ENCODE measurements at regions not wholly inside any gene's neighbourhood (a gene's known extent, or its start where the extent isn't known, plus 50 kb on each side); places are given as distances from the start of the nearest gene placed in this dataset.

DNA sequence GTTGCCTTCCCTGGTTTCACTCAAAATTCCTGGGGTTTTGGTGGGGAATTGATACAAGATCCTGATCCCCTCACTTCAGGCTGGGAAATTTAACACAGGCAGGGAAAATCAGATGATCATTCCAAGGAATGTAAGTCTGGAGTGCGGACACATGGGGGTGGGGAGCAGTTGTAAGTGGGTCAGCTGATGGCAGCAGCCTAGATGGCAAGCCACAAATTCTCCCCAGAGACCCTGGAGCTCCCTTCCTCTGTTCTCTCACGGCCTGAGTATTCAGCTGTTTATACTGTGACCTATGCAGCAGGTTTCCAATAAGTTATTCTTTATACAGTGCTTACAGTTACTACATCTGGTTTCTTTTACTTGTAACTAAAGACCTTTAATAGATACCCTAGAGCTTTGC, 144.9 kb downstream of the SH3BGRL2 start:
- TF ChIP-seq DNMT3B (CRISPR knock-in tag; conservative IDR thresholded peaks at IDR 0.05) (no peak), JUN (CRISPR knock-in tag; IDR thresholded peaks at IDR 0.05) (no peak), ATF7 (IDR thresholded peaks at IDR 0.05) (no peak), ATF7 (CRISPR knock-in tag; IDR thresholded peaks at IDR 0.05) (no peak), POLR2AphosphoS2 (IDR thresholded peaks at IDR 0.05; ENCODE audit: low read depth, low read length) (no peak), FOXJ3 (CRISPR knock-in tag; IDR thresholded peaks at IDR 0.05; ENCODE audit: borderline replicate concordance) (no peak)
- TF ChIP-seq, protein P1, sequence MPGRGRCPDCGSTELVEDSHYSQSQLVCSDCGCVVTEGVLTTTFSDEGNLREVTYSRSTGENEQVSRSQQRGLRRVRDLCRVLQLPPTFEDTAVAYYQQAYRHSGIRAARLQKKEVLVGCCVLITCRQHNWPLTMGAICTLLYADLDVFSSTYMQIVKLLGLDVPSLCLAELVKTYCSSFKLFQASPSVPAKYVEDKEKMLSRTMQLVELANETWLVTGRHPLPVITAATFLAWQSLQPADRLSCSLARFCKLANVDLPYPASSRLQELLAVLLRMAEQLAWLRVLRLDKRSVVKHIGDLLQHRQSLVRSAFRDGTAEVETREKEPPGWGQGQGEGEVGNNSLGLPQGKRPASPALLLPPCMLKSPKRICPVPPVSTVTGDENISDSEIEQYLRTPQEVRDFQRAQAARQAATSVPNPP (CRISPR knock-in tag; IDR thresholded peaks at IDR 0.05): no peak

All from HepG2 (cell line).